RWPE2 (cell line): ENCODE measurements at regions not wholly inside any gene's neighbourhood (a gene's known extent, or its start where the extent isn't known, plus 50 kb on each side); places are given as distances from the start of the nearest gene placed in this dataset.
"Not testable (repeated sequence)": the region's sequence is repeated elsewhere in the genome, so short reads cannot be mapped to it uniquely, and the experiment has no call there.

Experiments
- ATAC-seq: fragments of 200-7000 bp; cut with Tn5 transposase; 3 replicates; pipeline ENCODE4 v1.9.1; 2021; ENCODE audit warnings: low read depth
- DNase-seq: peaks from one replicate; pipeline ENCODE4 v3.0.0-alpha.2; 2020; ENCODE audit warnings: low spot score
- H3K27ac ChIP-seq: fragments of 450-650 bp; 2 replicates; pipeline ENCODE4 v1.5.1; 2017; ENCODE audit warnings: mild to moderate bottlenecking; ENCODE audit not compliant: poor library complexity, severe bottlenecking
- H3K27me3 ChIP-seq: fragments of 250-450 bp; sonication (Bioruptor Pico); 2 replicates; pipeline ENCODE4 v1.5.1; 2021; ENCODE audit warnings: mild to moderate bottlenecking, moderate library complexity; ENCODE audit not compliant: insufficient read depth, poor library complexity, severe bottlenecking
- H3K36me3 ChIP-seq: fragments of 250-450 bp; sonication (Bioruptor Pico); 2 replicates; pipeline ENCODE4 v1.5.1; 2020; ENCODE audit warnings: low read depth, mild to moderate bottlenecking, moderate library complexity
- H3K4me1 ChIP-seq: fragments of 250-450 bp; sonication (Bioruptor Pico); 2 replicates; pipeline ENCODE4 v1.5.1; 2021; ENCODE audit warnings: mild to moderate bottlenecking, moderate library complexity; ENCODE audit not compliant: insufficient read depth, poor library complexity, severe bottlenecking
- H3K4me3 ChIP-seq: fragments of 250-450 bp; sonication (Bioruptor Pico); 2 replicates; pipeline ENCODE4 v1.5.1; 2021; ENCODE audit warnings: mild to moderate bottlenecking, moderate library complexity; ENCODE audit not compliant: severe bottlenecking
- H3K9me3 ChIP-seq: fragments of 250-450 bp; sonication (Bioruptor Pico); 2 replicates; pipeline ENCODE4 v1.5.1; 2021; ENCODE audit warnings: mild to moderate bottlenecking, moderate library complexity; ENCODE audit not compliant: severe bottlenecking
- TF ChIP-seq, protein P1 (sequence below): fragments of 450-650 bp; IDR thresholded peaks from one replicate; pipeline ENCODE4 v1.5.1; 2017; ENCODE audit warnings: mild to moderate bottlenecking, moderate library complexity; ENCODE audit not compliant: poor library complexity, severe bottlenecking

DNA sequence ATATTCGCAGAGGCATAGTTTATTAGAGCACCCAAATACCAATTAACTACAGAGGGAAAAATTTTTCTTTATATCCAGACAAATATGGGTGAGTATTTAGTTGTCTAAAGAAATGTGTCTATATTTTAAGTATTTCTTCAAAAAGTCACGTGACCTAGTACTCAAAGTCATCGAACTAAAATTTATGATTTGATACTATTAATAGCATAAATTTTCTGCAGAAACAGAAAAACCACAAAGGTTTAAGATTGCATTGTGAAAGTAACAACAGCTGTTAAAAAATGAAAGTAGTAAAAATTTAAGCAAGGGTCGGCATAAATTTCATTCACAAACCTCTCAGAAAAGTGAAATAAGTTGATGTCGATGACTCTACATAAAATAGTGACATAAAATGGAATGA, 323.9 kb upstream of the RORB start:
- DNase-seq (no peak), ATAC-seq (no peak)
- Histone ChIP-seq H3K9me3 (no peaks in the 10 kb centered on the region), H3K4me3 (no peak overlapping the region), H3K27ac (no peak overlapping the region), H3K27me3 (peaks cover 4% of the 10 kb centered on the region), H3K4me1 (no peaks in the 10 kb centered on the region), H3K36me3 (no peaks in the 10 kb centered on the region)
- TF ChIP-seq, protein P1, sequence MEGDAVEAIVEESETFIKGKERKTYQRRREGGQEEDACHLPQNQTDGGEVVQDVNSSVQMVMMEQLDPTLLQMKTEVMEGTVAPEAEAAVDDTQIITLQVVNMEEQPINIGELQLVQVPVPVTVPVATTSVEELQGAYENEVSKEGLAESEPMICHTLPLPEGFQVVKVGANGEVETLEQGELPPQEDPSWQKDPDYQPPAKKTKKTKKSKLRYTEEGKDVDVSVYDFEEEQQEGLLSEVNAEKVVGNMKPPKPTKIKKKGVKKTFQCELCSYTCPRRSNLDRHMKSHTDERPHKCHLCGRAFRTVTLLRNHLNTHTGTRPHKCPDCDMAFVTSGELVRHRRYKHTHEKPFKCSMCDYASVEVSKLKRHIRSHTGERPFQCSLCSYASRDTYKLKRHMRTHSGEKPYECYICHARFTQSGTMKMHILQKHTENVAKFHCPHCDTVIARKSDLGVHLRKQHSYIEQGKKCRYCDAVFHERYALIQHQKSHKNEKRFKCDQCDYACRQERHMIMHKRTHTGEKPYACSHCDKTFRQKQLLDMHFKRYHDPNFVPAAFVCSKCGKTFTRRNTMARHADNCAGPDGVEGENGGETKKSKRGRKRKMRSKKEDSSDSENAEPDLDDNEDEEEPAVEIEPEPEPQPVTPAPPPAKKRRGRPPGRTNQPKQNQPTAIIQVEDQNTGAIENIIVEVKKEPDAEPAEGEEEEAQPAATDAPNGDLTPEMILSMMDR: no peak

DNA sequence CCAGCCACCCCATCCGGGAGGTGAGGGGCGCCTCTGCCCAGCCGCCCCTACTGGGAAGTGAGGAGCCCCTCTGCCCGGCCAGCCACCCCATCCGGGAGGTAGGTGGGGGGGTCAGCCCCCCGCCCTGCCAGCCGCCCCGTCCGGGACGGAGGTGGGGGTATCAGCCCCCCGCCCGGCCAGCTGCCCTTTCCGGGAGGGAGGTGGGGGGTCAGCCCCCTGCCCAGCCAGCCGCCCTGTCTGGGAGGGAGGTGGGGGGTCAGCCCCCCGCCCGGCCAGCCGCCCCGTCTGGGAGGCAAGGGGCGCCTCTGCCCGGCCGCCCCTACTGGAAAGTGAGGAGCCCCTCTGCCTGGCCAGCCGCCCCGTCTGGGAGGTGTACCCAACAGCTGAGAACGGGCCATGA, 299.4 kb upstream of the RORB start:
- not testable (repeated sequence) for H3K27me3 ChIP-seq

DNA sequence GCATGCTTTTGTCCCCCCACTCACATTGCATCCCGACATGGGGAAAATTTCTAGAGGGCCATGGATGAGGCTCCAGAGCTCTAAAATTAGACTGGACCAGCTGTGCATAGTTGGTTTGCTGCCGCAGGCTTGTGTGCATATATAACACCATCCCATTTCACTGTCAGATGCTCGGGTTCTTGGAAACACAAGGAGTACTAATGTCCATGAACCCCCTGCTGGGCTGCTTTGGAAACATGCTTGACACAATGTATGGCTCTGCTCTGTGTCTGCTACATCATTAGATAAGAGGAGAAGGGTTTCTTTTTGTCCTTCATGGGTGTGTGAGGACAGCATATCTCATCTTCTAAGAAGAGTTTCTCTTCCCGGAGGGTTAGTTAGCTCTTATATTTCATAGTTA, 292.1 kb upstream of the RORB start:
- H3K27ac ChIP-seq: no peak overlapping the region
- TF ChIP-seq, protein P1: no peak
- H3K9me3 ChIP-seq: no peaks in the 10 kb centered on the region
- no peak for DNase-seq
- no peak overlapping the region for H3K4me3 ChIP-seq
- no peak for ATAC-seq
- H3K27me3 ChIP-seq: no peaks in the 10 kb centered on the region
- H3K36me3 ChIP-seq: no peaks in the 10 kb centered on the region
- no peaks in the 10 kb centered on the region for H3K4me1 ChIP-seq

More for the DNA sequence above, 299.4 kb upstream of the RORB start:
- not testable (repeated sequence) for H3K4me1 ChIP-seq, H3K9me3 ChIP-seq, ATAC-seq, H3K4me3 ChIP-seq, H3K27ac ChIP-seq, DNase-seq, H3K36me3 ChIP-seq

DNA sequence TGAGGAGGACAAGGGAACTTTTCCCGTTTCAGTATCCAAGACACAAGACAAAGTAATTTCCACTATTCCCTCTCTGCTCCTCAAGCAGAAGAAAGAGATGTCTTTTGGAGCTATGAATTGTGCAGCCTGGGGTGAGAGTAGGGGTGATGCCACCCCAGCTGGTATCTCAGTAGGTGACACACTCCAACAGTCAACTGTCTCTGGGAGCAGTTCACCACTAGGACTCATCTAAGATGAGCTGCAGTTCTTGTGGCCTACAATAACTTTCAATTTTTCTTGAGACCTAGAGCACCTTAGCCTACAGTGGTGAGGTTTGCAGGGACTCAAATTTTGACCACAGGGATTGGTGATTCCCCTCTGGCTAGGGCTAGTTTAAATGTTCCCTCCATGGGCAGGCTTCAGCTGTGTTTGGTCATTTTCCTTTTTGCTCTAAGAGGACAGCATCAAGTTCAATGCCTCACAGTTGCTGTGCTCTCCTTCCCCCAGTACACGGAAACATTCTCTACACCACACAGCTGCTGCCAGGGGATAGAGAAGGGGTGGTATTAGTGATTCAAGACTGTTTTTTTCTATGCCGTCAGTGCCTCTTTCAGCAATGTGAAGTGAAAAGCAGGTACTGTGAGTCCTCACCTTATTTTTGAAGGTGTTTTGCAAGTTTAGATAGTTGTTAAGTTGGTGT, 278.6 kb upstream of the RORB start:
- H3K27ac ChIP-seq: no peak overlapping the region
- peaks cover 3% of the 10 kb centered on the region for H3K9me3 ChIP-seq
- H3K4me1 ChIP-seq: no peaks in the 10 kb centered on the region
- peaks cover 5% of the 10 kb centered on the region for H3K27me3 ChIP-seq
- no peak for DNase-seq
- TF ChIP-seq, protein P1: no peak
- no peak for ATAC-seq
- no peaks in the 10 kb centered on the region for H3K36me3 ChIP-seq
- no peak overlapping the region for H3K4me3 ChIP-seq

DNA sequence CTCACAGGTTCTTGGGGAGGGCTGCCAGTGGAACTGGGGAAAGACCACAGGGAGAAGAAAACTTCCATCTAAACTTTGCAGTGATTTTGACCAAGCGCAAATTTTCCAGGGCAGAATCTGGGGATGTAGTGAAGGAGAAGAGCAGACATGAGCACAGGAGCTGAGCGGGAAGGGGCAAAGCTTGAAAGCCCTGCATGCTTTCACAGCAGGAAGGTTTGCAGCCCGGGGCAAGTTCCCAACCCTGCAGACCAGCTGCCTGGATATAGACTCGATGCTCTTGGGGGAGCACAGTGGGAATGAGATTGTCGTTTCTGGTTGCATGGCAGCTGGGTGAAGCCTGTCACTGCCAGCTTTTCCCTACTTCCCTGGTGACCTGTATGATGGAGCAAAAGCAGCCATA, 276.8 kb upstream of the RORB start:
- DNase-seq (no peak), ATAC-seq (no peak)
- Histone ChIP-seq H3K4me1 (no peaks in the 10 kb centered on the region), H3K36me3 (no peaks in the 10 kb centered on the region), H3K9me3 (no peaks in the 10 kb centered on the region), H3K4me3 (no peak overlapping the region), H3K27ac (no peak overlapping the region), H3K27me3 (peaks cover 5% of the 10 kb centered on the region)
- TF ChIP-seq, protein P1: no peak
